Tibial nerve (tissue), 3 donors: ENCODE measurements at regions not wholly inside any gene's neighbourhood (a gene's known extent, or its start where the extent isn't known, plus 50 kb on each side); places are given as distances from the start of the nearest gene placed in this dataset.

ENCODE experiments used
- POLR2A ChIP-seq, 2 donors: fragments of 450-650 bp; IDR thresholded peaks; one replicate each; pipeline ENCODE4 v1.6.1; 2017; ENCODE audit warnings: antibody characterized with exemption in 2 of 2, mild to moderate bottlenecking in 2 of 2, moderate library complexity in 2 of 2
- TF ChIP-seq, protein P1 (sequence below), 5 experiments: fragments of 200-600 bp in 3 of 5; fragments of 450-650 bp in 2 of 5; sonication (generic) in 3 of 5; IDR thresholded peaks; one replicate each; pipeline ENCODE4 v1.5.1; 2016 to 2019; ENCODE audit warnings: antibody characterized with exemption in 5 of 5, mild to moderate bottlenecking in 3 of 5, moderate library complexity in 2 of 5

DNA sequence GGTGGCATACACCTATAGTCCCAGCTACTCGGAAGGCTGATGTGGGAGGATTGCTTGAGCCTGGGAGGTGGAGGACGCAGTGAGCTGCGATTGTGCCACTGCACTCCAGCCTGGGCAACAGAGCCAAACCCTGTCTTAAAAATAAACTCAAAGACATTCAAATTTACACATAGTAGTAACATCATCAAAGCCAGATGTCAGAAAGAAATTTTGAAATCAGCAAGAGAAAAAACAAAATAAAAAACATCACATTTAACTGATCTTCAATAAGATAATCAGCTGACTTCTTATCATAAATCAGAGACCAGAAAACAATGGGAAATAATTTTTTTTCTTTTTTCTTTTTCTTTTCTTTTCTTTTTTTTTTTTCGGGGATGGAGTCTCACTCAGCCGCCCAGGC lies 78.9 kb upstream of the ZCCHC13 start:
- TF ChIP-seq, protein P1, sequence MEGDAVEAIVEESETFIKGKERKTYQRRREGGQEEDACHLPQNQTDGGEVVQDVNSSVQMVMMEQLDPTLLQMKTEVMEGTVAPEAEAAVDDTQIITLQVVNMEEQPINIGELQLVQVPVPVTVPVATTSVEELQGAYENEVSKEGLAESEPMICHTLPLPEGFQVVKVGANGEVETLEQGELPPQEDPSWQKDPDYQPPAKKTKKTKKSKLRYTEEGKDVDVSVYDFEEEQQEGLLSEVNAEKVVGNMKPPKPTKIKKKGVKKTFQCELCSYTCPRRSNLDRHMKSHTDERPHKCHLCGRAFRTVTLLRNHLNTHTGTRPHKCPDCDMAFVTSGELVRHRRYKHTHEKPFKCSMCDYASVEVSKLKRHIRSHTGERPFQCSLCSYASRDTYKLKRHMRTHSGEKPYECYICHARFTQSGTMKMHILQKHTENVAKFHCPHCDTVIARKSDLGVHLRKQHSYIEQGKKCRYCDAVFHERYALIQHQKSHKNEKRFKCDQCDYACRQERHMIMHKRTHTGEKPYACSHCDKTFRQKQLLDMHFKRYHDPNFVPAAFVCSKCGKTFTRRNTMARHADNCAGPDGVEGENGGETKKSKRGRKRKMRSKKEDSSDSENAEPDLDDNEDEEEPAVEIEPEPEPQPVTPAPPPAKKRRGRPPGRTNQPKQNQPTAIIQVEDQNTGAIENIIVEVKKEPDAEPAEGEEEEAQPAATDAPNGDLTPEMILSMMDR (IDR thresholded peaks at IDR 0.05) = no peak
- no peak for TF ChIP-seq POLR2A (IDR thresholded peaks at IDR 0.05)
